WTC11 (cell line): ENCODE measurements at regions not wholly inside any gene's neighbourhood (a gene's known extent, or its start where the extent isn't known, plus 50 kb on each side); places are given as distances from the start of the nearest gene placed in this dataset.

Experiments
- ATAC-seq: fragments of 200-7000 bp; cut with Tn5 transposase; 2 replicates; pipeline ENCODE4 v1.10.0; 2021; ENCODE audit warnings: mild to moderate bottlenecking, moderate library complexity
- CTCF ChIA-PET: fragments of 300-600 bp; sonication (Branson Sonifier 250); formaldehyde crosslinking; loops from one replicate; lab custom pipeline; 2021; ENCODE audit warnings: antibody characterized with exemption; lab: Charles Lee
- POLR2A ChIA-PET: fragments of 350-600 bp; sonication (Branson Sonifier 250); formaldehyde crosslinking; loops from one replicate; lab custom pipeline; 2021; ENCODE audit warnings: antibody characterized with exemption; lab: Charles Lee
- DNase-seq: peaks from one replicate; pipeline ENCODE4 v3.0.0; 2021; ENCODE audit warnings: low spot score
- H3K27ac Mint-ChIP-seq: 2 replicates; pipeline ENCODE4 v1.8.0; 2021; ENCODE audit warnings: mixed read lengths
- H3K27me3 Mint-ChIP-seq: 2 replicates; pipeline ENCODE4 v1.8.0; 2021; ENCODE audit warnings: low read depth, mild to moderate bottlenecking, moderate library complexity, mixed read lengths
- H3K36me3 Mint-ChIP-seq: 2 replicates; pipeline ENCODE4 v1.8.0; 2021; ENCODE audit warnings: mixed read lengths
- H3K4me1 Mint-ChIP-seq: 2 replicates; pipeline ENCODE4 v1.8.0; 2022; ENCODE audit warnings: mixed read lengths
- H3K4me3 Mint-ChIP-seq: 2 replicates; pipeline ENCODE4 v1.8.0; 2021; ENCODE audit warnings: mild to moderate bottlenecking, moderate library complexity, mixed read lengths
- H3K9me3 Mint-ChIP-seq: 2 replicates; pipeline ENCODE4 v1.8.0; 2021; ENCODE audit warnings: mixed read lengths
- ELF4 ChIP-seq: sonication (generic); formaldehyde crosslinking; IDR thresholded peaks from 2 replicates; pipeline ENCODE4 v1.8.1; 2022; ENCODE audit warnings: low read depth, mild to moderate bottlenecking, moderate library complexity, missing genetic modification reagents
- ESRRA ChIP-seq: sonication (generic); formaldehyde crosslinking; IDR thresholded peaks from 2 replicates; pipeline ENCODE4 v1.8.1; 2022; ENCODE audit warnings: mild to moderate bottlenecking, missing genetic modification reagents, borderline replicate concordance
- GRHL2 ChIP-seq: fragments of 250-450 bp; sonication (Bioruptor Pico); IDR thresholded peaks from 2 replicates; pipeline ENCODE4 v1.8.0; 2022; ENCODE audit warnings: mild to moderate bottlenecking, moderate library complexity; ENCODE audit not compliant: insufficient replicate concordance, severe bottlenecking
- GTF2I ChIP-seq: fragments of 250-450 bp; sonication (Bioruptor Pico); conservative IDR thresholded peaks from 2 replicates; pipeline ENCODE4 v1.4.0; 2021; ENCODE audit warnings: mild to moderate bottlenecking
- IRF2 ChIP-seq: sonication (generic); formaldehyde crosslinking; IDR thresholded peaks from 2 replicates; pipeline ENCODE4 v1.8.0; 2022; ENCODE audit warnings: low read depth, missing genetic modification reagents, borderline replicate concordance
- JUN ChIP-seq: sonication (generic); formaldehyde crosslinking; IDR thresholded peaks from 2 replicates; pipeline ENCODE4 v1.8.0; 2023; ENCODE audit warnings: mild to moderate bottlenecking, missing genetic modification reagents
- NFATC4 ChIP-seq: fragments of 250-450 bp; sonication (Bioruptor Pico); IDR thresholded peaks from 2 replicates; pipeline ENCODE4 v1.9.0; 2021; ENCODE audit warnings: mild to moderate bottlenecking
- PRRX2 ChIP-seq: fragments of 250-450 bp; sonication (Bioruptor Pico); IDR thresholded peaks from 2 replicates; pipeline ENCODE4 v1.8.0; 2021; ENCODE audit warnings: mild to moderate bottlenecking
- RELA ChIP-seq: sonication (generic); formaldehyde crosslinking; IDR thresholded peaks from 2 replicates; pipeline ENCODE4 v1.8.1; 2022; ENCODE audit warnings: missing genetic modification reagents, mild to moderate bottlenecking, borderline replicate concordance
- RORB ChIP-seq: fragments of 250-450 bp; sonication (Bioruptor Pico); IDR thresholded peaks from 2 replicates; pipeline ENCODE4 v1.9.0; 2021; ENCODE audit warnings: mild to moderate bottlenecking
- TEAD4 ChIP-seq: sonication (generic); formaldehyde crosslinking; IDR thresholded peaks from 2 replicates; pipeline ENCODE4 v1.8.0; 2022; ENCODE audit warnings: mild to moderate bottlenecking, missing genetic modification reagents
- ZNF138 ChIP-seq: sonication (generic); formaldehyde crosslinking; conservative IDR thresholded peaks from 2 replicates; pipeline ENCODE4 v1.8.1; 2022; ENCODE audit warnings: mild to moderate bottlenecking, moderate library complexity, missing genetic modification reagents
- ZNF219 ChIP-seq: sonication (generic); formaldehyde crosslinking; IDR thresholded peaks from 2 replicates; pipeline ENCODE4 v1.8.0; 2023; ENCODE audit warnings: missing genetic modification reagents, mild to moderate bottlenecking, borderline replicate concordance
- ZNF396 ChIP-seq: fragments of 250-450 bp; sonication (Bioruptor Pico); IDR thresholded peaks from 2 replicates; pipeline ENCODE4 v1.8.0; 2021; ENCODE audit warnings: mild to moderate bottlenecking, moderate library complexity, borderline replicate concordance
- ZNF423 ChIP-seq: fragments of 250-450 bp; sonication (Bioruptor Pico); IDR thresholded peaks from 2 replicates; pipeline ENCODE4 v2.1.2; 2022; ENCODE audit warnings: mild to moderate bottlenecking, moderate library complexity
- TF ChIP-seq, protein P1 (sequence below): fragments of 200-600 bp; IDR thresholded peaks from 2 replicates; pipeline ENCODE4 v1.8.0; 2022; ENCODE audit warnings: antibody characterized with exemption
- TF ChIP-seq, protein P2 (sequence below): sonication (generic); formaldehyde crosslinking; IDR thresholded peaks from 2 replicates; pipeline ENCODE4 v1.8.0; 2022; ENCODE audit warnings: mild to moderate bottlenecking, missing genetic modification reagents
- TF ChIP-seq, protein P3 (sequence below): sonication (generic); formaldehyde crosslinking; IDR thresholded peaks from 2 replicates; pipeline ENCODE4 v1.8.1; 2022; ENCODE audit warnings: missing genetic modification reagents, borderline replicate concordance

DNA sequence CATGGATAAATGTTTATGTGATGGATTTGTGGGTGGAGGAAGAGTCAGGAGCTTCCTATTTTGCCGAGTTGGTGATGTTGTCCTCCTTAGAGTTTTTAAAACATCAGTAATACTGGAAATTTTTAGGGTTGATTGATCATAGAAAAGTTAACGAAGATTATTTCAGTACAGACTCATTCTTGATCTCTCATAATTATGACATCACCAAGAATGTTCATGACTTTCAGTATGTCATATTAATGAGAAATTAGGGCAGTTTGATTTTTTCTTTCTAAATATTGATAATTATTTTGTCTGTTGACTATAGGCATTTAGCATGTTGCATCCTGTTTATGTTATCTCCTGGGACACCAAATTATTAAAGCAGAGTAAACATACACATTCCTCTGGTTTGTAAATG lies 512.2 kb downstream of the CD109 start:
- no peak for TF ChIP-seq ESRRA (CRISPR knock-in tag)
- no peak for TF ChIP-seq ZNF423 (CRISPR knock-in tag)
- TF ChIP-seq IRF2 (CRISPR knock-in tag): no peak
- TF ChIP-seq NFATC4 (CRISPR knock-in tag): no peak
- no peak for TF ChIP-seq ZNF396 (CRISPR knock-in tag)
- TF ChIP-seq ELF4 (CRISPR knock-in tag): no peak
- TF ChIP-seq, protein P1, sequence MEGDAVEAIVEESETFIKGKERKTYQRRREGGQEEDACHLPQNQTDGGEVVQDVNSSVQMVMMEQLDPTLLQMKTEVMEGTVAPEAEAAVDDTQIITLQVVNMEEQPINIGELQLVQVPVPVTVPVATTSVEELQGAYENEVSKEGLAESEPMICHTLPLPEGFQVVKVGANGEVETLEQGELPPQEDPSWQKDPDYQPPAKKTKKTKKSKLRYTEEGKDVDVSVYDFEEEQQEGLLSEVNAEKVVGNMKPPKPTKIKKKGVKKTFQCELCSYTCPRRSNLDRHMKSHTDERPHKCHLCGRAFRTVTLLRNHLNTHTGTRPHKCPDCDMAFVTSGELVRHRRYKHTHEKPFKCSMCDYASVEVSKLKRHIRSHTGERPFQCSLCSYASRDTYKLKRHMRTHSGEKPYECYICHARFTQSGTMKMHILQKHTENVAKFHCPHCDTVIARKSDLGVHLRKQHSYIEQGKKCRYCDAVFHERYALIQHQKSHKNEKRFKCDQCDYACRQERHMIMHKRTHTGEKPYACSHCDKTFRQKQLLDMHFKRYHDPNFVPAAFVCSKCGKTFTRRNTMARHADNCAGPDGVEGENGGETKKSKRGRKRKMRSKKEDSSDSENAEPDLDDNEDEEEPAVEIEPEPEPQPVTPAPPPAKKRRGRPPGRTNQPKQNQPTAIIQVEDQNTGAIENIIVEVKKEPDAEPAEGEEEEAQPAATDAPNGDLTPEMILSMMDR: no peak
- TF ChIP-seq, protein P2, sequence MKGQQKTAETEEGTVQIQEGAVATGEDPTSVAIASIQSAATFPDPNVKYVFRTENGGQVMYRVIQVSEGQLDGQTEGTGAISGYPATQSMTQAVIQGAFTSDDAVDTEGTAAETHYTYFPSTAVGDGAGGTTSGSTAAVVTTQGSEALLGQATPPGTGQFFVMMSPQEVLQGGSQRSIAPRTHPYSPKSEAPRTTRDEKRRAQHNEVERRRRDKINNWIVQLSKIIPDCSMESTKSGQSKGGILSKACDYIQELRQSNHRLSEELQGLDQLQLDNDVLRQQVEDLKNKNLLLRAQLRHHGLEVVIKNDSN (CRISPR knock-in tag): no peak
- no peak for TF ChIP-seq JUN (CRISPR knock-in tag)
- TF ChIP-seq GRHL2 (CRISPR knock-in tag): no peak
- TF ChIP-seq, protein P3, sequence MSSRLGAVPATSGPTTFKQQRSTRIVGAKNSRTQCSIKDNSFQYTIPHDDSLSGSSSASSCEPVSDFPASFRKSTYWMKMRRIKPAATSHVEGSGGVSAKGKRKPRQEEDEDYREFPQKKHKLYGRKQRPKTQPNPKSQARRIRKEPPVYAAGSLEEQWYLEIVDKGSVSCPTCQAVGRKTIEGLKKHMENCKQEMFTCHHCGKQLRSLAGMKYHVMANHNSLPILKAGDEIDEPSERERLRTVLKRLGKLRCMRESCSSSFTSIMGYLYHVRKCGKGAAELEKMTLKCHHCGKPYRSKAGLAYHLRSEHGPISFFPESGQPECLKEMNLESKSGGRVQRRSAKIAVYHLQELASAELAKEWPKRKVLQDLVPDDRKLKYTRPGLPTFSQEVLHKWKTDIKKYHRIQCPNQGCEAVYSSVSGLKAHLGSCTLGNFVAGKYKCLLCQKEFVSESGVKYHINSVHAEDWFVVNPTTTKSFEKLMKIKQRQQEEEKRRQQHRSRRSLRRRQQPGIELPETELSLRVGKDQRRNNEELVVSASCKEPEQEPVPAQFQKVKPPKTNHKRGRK (CRISPR knock-in tag): no peak
- no peak for TF ChIP-seq RORB
- TF ChIP-seq, all 79 proteins: peak for 0
- Mint-ChIP-seq H3K9me3 (peaks cover 39% of the 10 kb centered on the region), H3K4me1 (no peaks in the 10 kb centered on the region), H3K36me3 (peaks cover 13% of the 10 kb centered on the region), H3K4me3 (no peak overlapping the region), H3K27me3 (no peaks in the 10 kb centered on the region), H3K27ac (no peak overlapping the region)
- DNase-seq (no peak), ATAC-seq (no peak)
- ChIA-PET CTCF (no interaction called here), POLR2A (interaction anchor here (0.6 kb wide), 1 partner anchor 98 kb away, joined by 7 read pairs; no protein-coding TSS in a partner anchor)

DNA sequence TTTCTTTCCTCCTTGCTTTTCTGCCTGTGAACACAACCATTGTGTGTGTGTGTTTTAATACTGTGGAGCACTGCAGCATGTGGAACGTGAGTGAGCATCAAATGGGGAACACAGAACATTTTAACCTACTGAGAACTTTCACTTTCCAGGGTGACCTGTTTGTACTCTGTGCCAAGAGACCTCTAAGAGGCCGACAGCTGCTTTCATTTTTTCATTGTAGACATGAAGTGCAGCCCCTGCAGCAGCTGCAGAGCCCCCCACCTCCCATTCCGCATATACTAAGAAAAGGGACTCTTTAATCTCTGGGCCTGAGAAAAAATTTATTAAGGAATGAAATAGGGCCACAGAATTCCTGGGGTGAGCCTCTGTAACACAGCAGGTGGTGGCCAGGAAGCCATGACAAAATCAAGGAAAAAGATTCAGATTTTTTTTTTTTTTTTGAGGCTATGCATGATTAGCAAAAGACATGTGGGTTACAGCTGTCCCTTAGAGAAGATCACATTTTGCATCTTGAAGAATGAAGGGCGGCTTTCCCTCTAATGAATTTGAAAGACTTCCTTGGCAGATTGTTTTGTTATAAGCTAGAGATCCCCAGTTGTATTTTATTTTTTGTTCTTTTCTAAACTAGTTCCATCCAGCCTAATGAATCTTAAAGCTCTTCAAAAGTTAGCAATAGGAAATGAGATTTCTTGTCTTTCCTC lies 503.4 kb downstream of the CD109 start:
- no peak overlapping the region for H3K4me3 Mint-ChIP-seq
- peaks cover 18% of the 10 kb centered on the region for H3K9me3 Mint-ChIP-seq
- DNase-seq: no peak
- H3K27me3 Mint-ChIP-seq: no peaks in the 10 kb centered on the region
- no peak for TF ChIP-seq PRRX2
- no peak for TF ChIP-seq ZNF219 (CRISPR knock-in tag)
- no peak for TF ChIP-seq ZNF138 (CRISPR knock-in tag)
- TF ChIP-seq TEAD4: no peak
- TF ChIP-seq, protein P1: no peak
- TF ChIP-seq GTF2I (CRISPR knock-in tag): no peak
- TF ChIP-seq NFATC4 (CRISPR knock-in tag): no peak
- TF ChIP-seq RELA (CRISPR knock-in tag): no peak
- CTCF ChIA-PET: interaction anchor here (0.7 to 1.0 kb wide), 2 partner anchors 21 to 24 kb away, joined by 4 to 5 read pairs; no protein-coding TSS in a partner anchor
- H3K27ac Mint-ChIP-seq: no peak overlapping the region; the same call in 1 of the 2 replicates
- H3K4me1 Mint-ChIP-seq: peaks cover 8% of the 10 kb centered on the region
- POLR2A ChIA-PET: no interaction called here
- no peak for ATAC-seq
- no peaks in the 10 kb centered on the region for H3K36me3 Mint-ChIP-seq
